Fibroblast of lung (primary cell): ENCODE measurements at regions not wholly inside any gene's neighbourhood (a gene's known extent, or its start where the extent isn't known, plus 50 kb on each side); places are given as distances from the start of the nearest gene placed in this dataset.

Experiments used
- DNase-seq, 2 donors: peaks; one replicate each; pipeline versions ENCODE4 v3.0.0 to v3.0.0-alpha.2; 2010; ENCODE audit warnings: low read depth in 2 of 2
- H2AFZ ChIP-seq: 2 replicates; pipeline ENCODE4 v1.5.1; 2012; ENCODE audit warnings: low read length, control low read depth, inconsistent platforms
- H3K27ac ChIP-seq: 2 replicates; pipeline ENCODE4 v1.5.1; 2011; ENCODE audit warnings: low read length, control low read depth; ENCODE audit not compliant: insufficient read depth
- H3K27me3 ChIP-seq: 2 replicates; pipeline ENCODE4 v1.5.1; 2011; ENCODE audit warnings: mild to moderate bottlenecking, low read length; ENCODE audit not compliant: control insufficient read depth, insufficient read depth
- H3K36me3 ChIP-seq: 2 replicates; pipeline ENCODE4 v1.5.1; 2011; ENCODE audit warnings: low read length; ENCODE audit not compliant: control insufficient read depth, insufficient read depth
- H3K4me1 ChIP-seq: 2 replicates; pipeline ENCODE4 v1.5.1; 2011; ENCODE audit warnings: low read length; ENCODE audit not compliant: control insufficient read depth, insufficient read depth; ENCODE audit errors: extremely low read depth
- H3K4me2 ChIP-seq: 2 replicates; pipeline ENCODE4 v1.5.1; 2011; ENCODE audit warnings: low read length, control low read depth; ENCODE audit not compliant: insufficient read depth; ENCODE audit errors: extremely low read depth
- H3K4me3 ChIP-seq, 4 experiments: fragments of 200-600 bp in 1 of 4; sonication (generic) in 1 of 4; replicated peaks in 1 of 4; 2 replicates each; pipeline ENCODE4 v1.5.1; 2011 to 2016; ENCODE audit warnings: low read length in 4 of 4, low read depth in 3 of 4, mild to moderate bottlenecking in 3 of 4, control low read depth in 2 of 4, inconsistent platforms in 1 of 4, mixed read lengths in 1 of 4; ENCODE audit not compliant: insufficient read depth in 1 of 4; ENCODE audit errors: control extremely low read depth in 1 of 4
- H3K79me2 ChIP-seq: 2 replicates; pipeline ENCODE4 v1.5.1; 2012; ENCODE audit warnings: mild to moderate bottlenecking, low read length, inconsistent platforms; ENCODE audit not compliant: control insufficient read depth, insufficient read depth
- H3K9ac ChIP-seq: 2 replicates; pipeline ENCODE4 v1.5.1; 2011; ENCODE audit warnings: mild to moderate bottlenecking, low read length, control low read depth; ENCODE audit not compliant: insufficient read depth
- H3K9me3 ChIP-seq: 2 replicates; pipeline ENCODE4 v1.5.1; 2012; ENCODE audit warnings: low read depth, low read length; ENCODE audit not compliant: control insufficient read depth, insufficient read depth
- H4K20me1 ChIP-seq: 2 replicates; pipeline ENCODE4 v1.5.1; 2011; ENCODE audit warnings: low read length; ENCODE audit not compliant: control insufficient read depth, insufficient read depth; ENCODE audit errors: extremely low read depth
- EZH2 ChIP-seq: IDR thresholded peaks from 2 replicates; pipeline ENCODE4 v1.5.1; 2012; ENCODE audit warnings: low read length, control low read depth, mild to moderate bottlenecking; ENCODE audit errors: missing control alignments
- TF ChIP-seq, protein P1 (sequence below), 2 donors: IDR thresholded peaks in 1 of 2; conservative IDR thresholded peaks in 1 of 2; 1 replicate in 1 of 2; 2 replicates in 1 of 2; pipeline ENCODE4 v1.5.1; 2011 to 2012; ENCODE audit warnings: low read length in 2 of 2, control low read depth in 1 of 2, inconsistent platforms in 1 of 2, low read depth in 1 of 2, mild to moderate bottlenecking in 1 of 2

DNA sequence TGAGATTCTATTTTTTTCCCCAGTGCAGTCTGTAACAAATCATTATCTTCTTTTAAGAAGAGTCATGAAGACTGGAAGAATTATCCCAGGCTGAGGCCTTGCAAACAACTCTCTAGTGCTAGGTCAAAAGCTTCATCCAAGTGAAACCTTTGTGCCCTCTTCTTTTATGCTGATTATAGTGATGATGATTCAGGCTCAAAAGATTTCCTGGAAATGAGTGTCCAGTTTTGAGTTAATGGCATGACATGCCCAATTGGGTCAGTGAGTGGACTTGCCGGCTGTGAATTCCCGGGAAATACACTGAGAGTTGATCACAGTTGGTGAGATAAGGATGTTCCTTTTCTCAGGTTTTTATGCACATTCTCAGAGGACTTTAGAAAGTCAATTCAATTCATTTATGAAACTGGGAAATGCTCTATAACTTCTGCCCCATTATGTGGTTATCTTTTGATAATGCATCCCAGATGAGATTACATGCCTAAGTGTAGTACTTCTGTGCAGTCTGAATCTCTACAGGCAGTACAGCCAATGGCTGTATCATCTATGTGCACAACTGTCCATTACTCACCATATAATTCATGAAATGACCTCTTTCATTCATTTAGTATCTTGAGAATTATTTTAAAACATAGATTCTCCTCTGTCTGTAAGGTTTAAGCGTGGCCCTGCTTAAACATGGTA is 66.2 kb downstream of the S1PR1 start:
- Histone ChIP-seq H3K9me3 (no peaks in the 10 kb centered on the region), H2AFZ (no peak overlapping the region), H3K4me1 (peaks cover 3% of the 10 kb centered on the region), H3K36me3 (no peaks in the 10 kb centered on the region), H4K20me1 (no peaks in the 10 kb centered on the region), H3K79me2 (no peaks in the 10 kb centered on the region), H3K4me3 (no peak overlapping the region), H3K4me2 (no peak overlapping the region), H3K27me3 (no peaks in the 10 kb centered on the region), H3K27ac (no peak overlapping the region), H3K9ac (no peak overlapping the region)
- TF ChIP-seq, protein P1, sequence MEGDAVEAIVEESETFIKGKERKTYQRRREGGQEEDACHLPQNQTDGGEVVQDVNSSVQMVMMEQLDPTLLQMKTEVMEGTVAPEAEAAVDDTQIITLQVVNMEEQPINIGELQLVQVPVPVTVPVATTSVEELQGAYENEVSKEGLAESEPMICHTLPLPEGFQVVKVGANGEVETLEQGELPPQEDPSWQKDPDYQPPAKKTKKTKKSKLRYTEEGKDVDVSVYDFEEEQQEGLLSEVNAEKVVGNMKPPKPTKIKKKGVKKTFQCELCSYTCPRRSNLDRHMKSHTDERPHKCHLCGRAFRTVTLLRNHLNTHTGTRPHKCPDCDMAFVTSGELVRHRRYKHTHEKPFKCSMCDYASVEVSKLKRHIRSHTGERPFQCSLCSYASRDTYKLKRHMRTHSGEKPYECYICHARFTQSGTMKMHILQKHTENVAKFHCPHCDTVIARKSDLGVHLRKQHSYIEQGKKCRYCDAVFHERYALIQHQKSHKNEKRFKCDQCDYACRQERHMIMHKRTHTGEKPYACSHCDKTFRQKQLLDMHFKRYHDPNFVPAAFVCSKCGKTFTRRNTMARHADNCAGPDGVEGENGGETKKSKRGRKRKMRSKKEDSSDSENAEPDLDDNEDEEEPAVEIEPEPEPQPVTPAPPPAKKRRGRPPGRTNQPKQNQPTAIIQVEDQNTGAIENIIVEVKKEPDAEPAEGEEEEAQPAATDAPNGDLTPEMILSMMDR (conservative IDR thresholded peaks at IDR 0.05 in 1 of 2, IDR thresholded peaks at IDR 0.05 in 1 of 2; ENCODE audit: low read depth in 1 of 2, low read length in 2 of 2) = no peak
- no peak for TF ChIP-seq EZH2
- DNase-seq = peak in 1 of 2 donors; percentile 40

DNA sequence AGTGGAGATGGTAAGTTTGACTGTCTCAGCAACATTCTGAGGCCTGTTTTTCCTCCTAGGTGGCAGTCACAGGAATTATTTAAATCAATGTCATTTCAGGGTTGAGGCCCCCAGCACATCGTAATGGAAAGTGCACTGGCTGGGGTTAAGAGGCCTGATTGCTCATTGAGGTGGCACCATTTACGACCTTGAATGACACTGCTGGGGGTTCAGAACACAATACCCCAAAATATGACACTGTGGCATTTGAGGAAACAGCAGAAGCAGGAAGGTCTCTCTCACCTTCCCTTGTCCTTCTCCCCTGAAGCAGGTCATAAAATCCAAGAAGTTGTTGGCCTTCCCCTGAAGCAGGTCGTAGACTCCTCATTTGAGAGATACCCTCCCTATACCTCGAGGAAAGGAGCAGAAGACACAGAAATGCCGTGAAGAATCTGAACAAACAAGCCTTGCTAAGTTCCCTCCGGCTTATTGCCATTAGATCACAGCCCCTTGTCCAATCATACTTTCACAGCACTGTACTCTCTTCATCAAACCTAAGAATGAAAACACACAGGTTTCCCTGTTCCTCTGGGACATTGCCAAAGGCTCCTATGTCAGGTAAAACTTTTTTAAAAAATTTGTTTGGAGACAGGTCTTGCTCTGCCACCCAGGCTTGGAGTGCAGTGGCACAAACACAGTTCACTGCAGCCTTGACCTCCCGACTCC is 71.3 kb downstream of the S1PR1 start:
- Histone ChIP-seq H3K27ac (no peak overlapping the region), H3K9me3 (no peaks in the 10 kb centered on the region), H3K79me2 (no peaks in the 10 kb centered on the region), H3K9ac (no peak overlapping the region), H3K36me3 (no peaks in the 10 kb centered on the region), H2AFZ (no peak overlapping the region), H3K4me3 (no peak overlapping the region), H3K27me3 (peaks cover 7% of the 10 kb centered on the region), H3K4me2 (no peak overlapping the region), H4K20me1 (no peaks in the 10 kb centered on the region), H3K4me1 (peaks cover under 1% of the 10 kb centered on the region)
- no peak for DNase-seq
- no peak for TF ChIP-seq EZH2
- TF ChIP-seq, protein P1 (conservative IDR thresholded peaks at IDR 0.05 in 1 of 2, IDR thresholded peaks at IDR 0.05 in 1 of 2; ENCODE audit: low read depth in 1 of 2, low read length in 2 of 2) = no peak

DNA sequence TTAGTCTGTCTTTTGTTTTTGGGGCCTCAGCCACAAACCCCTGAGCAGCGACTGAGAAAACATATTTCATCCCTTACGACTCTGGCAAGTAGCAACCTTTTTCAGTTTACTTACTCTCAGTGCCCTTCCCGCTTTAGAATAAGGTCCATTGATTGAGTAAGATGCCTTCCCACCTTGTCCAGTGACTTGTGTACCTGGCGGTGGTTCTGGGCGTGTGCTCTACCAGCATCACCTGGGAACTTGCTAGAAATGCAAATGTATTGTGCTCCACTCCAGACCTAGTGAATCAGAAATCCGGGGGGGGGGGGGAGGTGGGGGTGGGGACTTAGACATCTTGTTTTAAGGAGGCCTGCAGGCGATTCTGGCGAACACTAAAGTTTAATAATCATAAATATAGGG is 72.1 kb downstream of the S1PR1 start:
- H3K27ac ChIP-seq = no peak overlapping the region
- no peak for DNase-seq
- TF ChIP-seq EZH2 = no peak
- TF ChIP-seq, protein P1 (conservative IDR thresholded peaks at IDR 0.05 in 1 of 2, IDR thresholded peaks at IDR 0.05 in 1 of 2; ENCODE audit: low read depth in 1 of 2, low read length in 2 of 2) = no peak
- H3K9me3 ChIP-seq = no peaks in the 10 kb centered on the region
- H3K4me3 ChIP-seq = no peak overlapping the region
- H3K9ac ChIP-seq = no peak overlapping the region
- H3K27me3 ChIP-seq = peaks cover 7% of the 10 kb centered on the region
- no peaks in the 10 kb centered on the region for H3K4me1 ChIP-seq
- no peak overlapping the region for H3K4me2 ChIP-seq
- H2AFZ ChIP-seq = no peak overlapping the region
- no peaks in the 10 kb centered on the region for H4K20me1 ChIP-seq
- H3K36me3 ChIP-seq = no peaks in the 10 kb centered on the region
- H3K79me2 ChIP-seq = no peaks in the 10 kb centered on the region
